ENCODE measurements at regions not wholly inside any gene's neighbourhood (a gene's known extent, or its start where the extent isn't known, plus 50 kb on each side); places are given as distances from the start of the nearest gene placed in this dataset.

- H3K36me3 ChIP-seq, result no peaks in the 10 kb centered on the region
- ATAC-seq (no peak), DNase-seq (no peak)
- H3K27me3 ChIP-seq, result no peaks in the 10 kb centered on the region
- H3K4me3 ChIP-seq, result no peak overlapping the region
- no peak overlapping the region for H3K27ac ChIP-seq
- no peaks in the 10 kb centered on the region for H3K9me3 ChIP-seq
- no peaks in the 10 kb centered on the region for H3K4me1 ChIP-seq
- WGBS (ENCODE audit: insufficient coverage, low coverage, low lambda C conversion rate, missing lambda C conversion rate), result 93% methylated on average over 11 of the region's 17 CpGs
- intact Hi-C loops (cut with DNase I), result no loop called here
- TF ChIP-seq POLR2A (IDR thresholded peaks at IDR 0.05) (no peak), CTCF (IDR thresholded peaks at IDR 0.05) (no peak)
Observed at GRCh38 chr13:50340551-50341287, 325.5 kb downstream of the KCNRG start.

- Histone ChIP-seq H3K27me3 (no peaks in the 10 kb centered on the region), H3K36me3 (no peaks in the 10 kb centered on the region), H3K9me3 (no peaks in the 10 kb centered on the region), H3K4me3 (no peak overlapping the region), H3K4me1 (no peaks in the 10 kb centered on the region), H3K27ac (no peak overlapping the region)
- ATAC-seq (no peak), DNase-seq (no peak)
- intact Hi-C loops (cut with DNase I), result no loop called here
- 91% methylated on average over 2 of the region's 2 CpGs for WGBS (ENCODE audit: insufficient coverage, low coverage, low lambda C conversion rate, missing lambda C conversion rate)
- TF ChIP-seq CTCF (IDR thresholded peaks at IDR 0.05) (no peak), POLR2A (IDR thresholded peaks at IDR 0.05) (no peak)
Observed at GRCh38 chr13:50341526-50341925, 326.3 kb downstream of the KCNRG start.

- intact Hi-C loops (cut with DNase I), result no loop called here
- Histone ChIP-seq H3K4me1 (no peaks in the 10 kb centered on the region), H3K27ac (no peak overlapping the region), H3K27me3 (no peaks in the 10 kb centered on the region), H3K36me3 (no peaks in the 10 kb centered on the region), H3K9me3 (no peaks in the 10 kb centered on the region), H3K4me3 (no peak overlapping the region)
- WGBS (ENCODE audit: insufficient coverage, low coverage, low lambda C conversion rate, missing lambda C conversion rate), result 32% methylated on average over 3 of the region's 3 CpGs
- TF ChIP-seq CTCF (IDR thresholded peaks at IDR 0.05), result no peak
- no peak for TF ChIP-seq POLR2A (IDR thresholded peaks at IDR 0.05)
- no peak for ATAC-seq
- no peak for DNase-seq
Observed at GRCh38 chr13:50344717-50345116, 329.5 kb downstream of the KCNRG start.

GRCh38 chr13:50345804-50346203 is 330.6 kb downstream of the KCNRG start:
- no peak for ATAC-seq
- intact Hi-C loops (cut with DNase I), result no loop called here
- 23% methylated on average over 1 of the region's 1 CpG for whole genome bisulfite sequencing (ENCODE audit: insufficient coverage, low coverage, low lambda C conversion rate, missing lambda C conversion rate)

More at GRCh38 chr13:50345804-50346203, 330.6 kb downstream of the KCNRG start:
- Histone ChIP-seq H3K36me3 (no peaks in the 10 kb centered on the region), H3K4me1 (no peaks in the 10 kb centered on the region), H3K27ac (no peak overlapping the region), H3K27me3 (no peaks in the 10 kb centered on the region), H3K9me3 (no peaks in the 10 kb centered on the region), H3K4me3 (no peak overlapping the region)
- TF ChIP-seq POLR2A (IDR thresholded peaks at IDR 0.05) (no peak), CTCF (IDR thresholded peaks at IDR 0.05) (no peak)
- DNase-seq, result no peak
